HG03280 (cell line): ENCODE measurements at regions not wholly inside any gene's neighbourhood (a gene's known extent, or its start where the extent isn't known, plus 50 kb on each side); places are given as distances from the start of the nearest gene placed in this dataset.

Experiments
- ATAC-seq: cut with Tn5 transposase; IDR thresholded peaks from one replicate; pipeline ENCODE4 v1.9.1; 2021; ENCODE audit warnings: mild to moderate bottlenecking, moderate library complexity; ENCODE audit not compliant: unreplicated experiment

DNA sequence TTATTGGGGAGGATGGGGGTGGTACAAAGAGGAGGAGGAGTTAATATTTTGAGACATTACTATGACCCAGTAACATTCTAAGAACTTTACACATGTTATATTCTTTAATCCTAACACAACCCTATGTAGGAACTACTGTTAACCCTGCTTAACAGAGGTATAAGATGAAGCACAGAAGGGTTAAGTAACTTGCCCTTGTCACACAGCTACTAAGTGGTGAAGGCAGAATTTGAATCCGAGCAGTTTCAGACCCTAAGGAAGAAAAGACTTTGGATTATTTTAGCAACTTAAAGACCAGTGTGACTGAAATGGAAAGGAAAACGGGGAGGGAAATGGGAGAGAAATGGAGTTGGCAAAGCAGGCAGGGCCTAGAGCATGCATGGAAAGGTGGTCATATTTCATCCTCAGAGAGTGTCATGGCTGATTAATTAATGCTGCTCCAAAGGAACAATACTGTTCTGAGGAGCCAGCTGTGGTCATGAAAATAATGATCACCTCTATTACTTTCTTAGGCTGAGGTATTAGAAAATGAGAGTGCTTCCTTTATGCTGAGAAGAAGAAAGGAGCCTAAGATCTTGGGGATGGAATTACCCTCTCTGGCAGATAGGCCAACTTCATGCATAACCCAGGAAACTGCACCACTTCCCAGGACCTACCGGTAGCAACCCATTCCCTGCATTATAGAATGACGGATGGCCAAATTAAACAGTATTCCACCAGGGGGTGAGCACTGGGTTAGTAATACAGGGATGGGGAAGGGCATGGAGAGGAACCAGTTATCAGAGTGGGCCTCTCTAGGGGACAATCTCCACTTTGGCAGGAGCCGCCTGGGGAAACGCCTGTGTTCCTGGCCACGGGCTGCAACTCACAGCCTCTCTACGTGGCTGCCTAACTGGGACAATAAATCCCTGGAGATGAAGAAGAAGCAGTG, 50.1 kb upstream of the TNFAIP3 start:
- no peak for ATAC-seq
